Epithelial cell of esophagus (primary cell): ENCODE measurements at regions not wholly inside any gene's neighbourhood (a gene's known extent, or its start where the extent isn't known, plus 50 kb on each side); places are given as distances from the start of the nearest gene placed in this dataset.

ENCODE experiments used
- DNase-seq: peaks from one replicate; pipeline ENCODE4 v3.0.0; 2010; ENCODE audit warnings: low read depth
- H3K4me3 ChIP-seq: 2 replicates; pipeline ENCODE4 v1.5.1; 2011; ENCODE audit warnings: mild to moderate bottlenecking, low read length, control low read depth
- TF ChIP-seq, protein P1 (sequence below): IDR thresholded peaks from 2 replicates; pipeline ENCODE4 v1.5.1; 2011; ENCODE audit warnings: low read depth, mild to moderate bottlenecking, low read length, control low read depth, inconsistent platforms; ENCODE audit not compliant: insufficient read depth; ENCODE audit errors: missing control alignments

DNA sequence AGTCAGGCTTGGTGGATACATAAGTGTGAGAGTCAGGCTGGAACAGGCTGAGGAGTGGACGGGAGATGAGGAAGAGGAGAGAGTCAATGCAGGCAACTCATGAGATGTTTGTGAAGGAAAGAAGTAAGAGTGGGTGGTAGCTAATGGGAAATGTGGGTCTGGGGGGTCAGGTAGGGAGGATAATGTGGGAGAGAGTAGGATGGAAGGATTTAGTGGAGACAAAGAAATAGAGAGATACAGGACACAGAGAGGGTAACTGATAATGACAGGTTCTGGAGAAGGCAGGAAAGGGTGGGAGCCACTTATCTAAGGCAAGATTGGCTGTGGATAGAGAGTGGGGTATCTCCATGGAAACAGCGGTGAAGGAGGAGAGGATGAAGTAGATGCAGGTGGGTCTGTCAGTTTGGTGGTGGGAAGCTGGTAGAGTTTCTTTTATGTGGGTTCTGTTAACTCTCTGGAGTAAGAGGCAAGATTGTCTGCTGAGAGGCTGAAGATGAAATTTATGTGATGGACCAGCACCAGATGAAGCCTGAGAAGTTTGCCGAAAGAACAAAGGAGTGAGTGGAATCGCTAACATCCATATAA lies 190.6 kb upstream of the SPRED2 start:
- TF ChIP-seq, protein P1, sequence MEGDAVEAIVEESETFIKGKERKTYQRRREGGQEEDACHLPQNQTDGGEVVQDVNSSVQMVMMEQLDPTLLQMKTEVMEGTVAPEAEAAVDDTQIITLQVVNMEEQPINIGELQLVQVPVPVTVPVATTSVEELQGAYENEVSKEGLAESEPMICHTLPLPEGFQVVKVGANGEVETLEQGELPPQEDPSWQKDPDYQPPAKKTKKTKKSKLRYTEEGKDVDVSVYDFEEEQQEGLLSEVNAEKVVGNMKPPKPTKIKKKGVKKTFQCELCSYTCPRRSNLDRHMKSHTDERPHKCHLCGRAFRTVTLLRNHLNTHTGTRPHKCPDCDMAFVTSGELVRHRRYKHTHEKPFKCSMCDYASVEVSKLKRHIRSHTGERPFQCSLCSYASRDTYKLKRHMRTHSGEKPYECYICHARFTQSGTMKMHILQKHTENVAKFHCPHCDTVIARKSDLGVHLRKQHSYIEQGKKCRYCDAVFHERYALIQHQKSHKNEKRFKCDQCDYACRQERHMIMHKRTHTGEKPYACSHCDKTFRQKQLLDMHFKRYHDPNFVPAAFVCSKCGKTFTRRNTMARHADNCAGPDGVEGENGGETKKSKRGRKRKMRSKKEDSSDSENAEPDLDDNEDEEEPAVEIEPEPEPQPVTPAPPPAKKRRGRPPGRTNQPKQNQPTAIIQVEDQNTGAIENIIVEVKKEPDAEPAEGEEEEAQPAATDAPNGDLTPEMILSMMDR, result no peak
- DNase-seq, result no peak
- H3K4me3 ChIP-seq, result no peak overlapping the region

DNA sequence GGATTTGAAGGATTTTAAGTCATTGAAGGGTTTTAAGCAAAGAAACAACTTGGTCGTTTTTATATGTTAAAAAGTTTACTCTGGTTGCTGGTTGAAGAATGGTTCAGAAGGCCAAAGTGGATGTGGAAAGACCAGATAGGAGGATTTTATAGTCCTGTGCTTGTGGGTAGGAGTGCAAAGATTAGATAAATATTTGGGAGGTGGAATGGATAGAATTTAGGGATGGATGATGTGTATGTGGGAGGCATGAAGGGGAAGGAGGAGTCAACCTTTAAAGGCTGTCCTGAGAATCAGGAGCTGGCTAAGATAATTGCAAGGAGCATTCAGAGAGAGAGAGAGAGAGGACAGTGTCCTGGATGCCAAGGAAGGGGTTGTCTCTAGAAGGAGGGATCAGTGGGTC lies 190.1 kb upstream of the SPRED2 start:
- TF ChIP-seq, protein P1, result no peak
- no peak overlapping the region for H3K4me3 ChIP-seq
- DNase-seq, result no peak

DNA sequence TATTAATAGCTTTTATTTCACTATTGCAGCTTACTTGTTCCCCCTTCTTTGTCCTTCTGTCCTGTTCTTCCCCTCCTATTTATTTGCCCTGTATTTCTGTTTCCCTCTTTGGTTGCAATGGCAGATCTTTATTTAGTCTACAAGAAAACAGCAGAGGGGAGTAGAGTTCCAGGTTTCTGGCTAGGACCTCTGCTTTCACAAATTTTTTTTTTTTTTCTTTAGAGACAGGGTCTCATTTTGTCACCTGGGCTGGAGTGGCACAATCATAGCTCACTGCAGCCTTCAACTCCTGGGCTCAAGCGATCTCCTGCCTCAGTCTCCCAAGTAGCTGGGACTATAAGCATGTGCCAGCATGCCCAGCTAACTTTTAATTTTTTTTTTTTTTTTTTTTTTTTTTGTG lies 188.1 kb upstream of the SPRED2 start:
- TF ChIP-seq, protein P1, result no peak
- H3K4me3 ChIP-seq, result no peak overlapping the region
- no peak for DNase-seq

DNA sequence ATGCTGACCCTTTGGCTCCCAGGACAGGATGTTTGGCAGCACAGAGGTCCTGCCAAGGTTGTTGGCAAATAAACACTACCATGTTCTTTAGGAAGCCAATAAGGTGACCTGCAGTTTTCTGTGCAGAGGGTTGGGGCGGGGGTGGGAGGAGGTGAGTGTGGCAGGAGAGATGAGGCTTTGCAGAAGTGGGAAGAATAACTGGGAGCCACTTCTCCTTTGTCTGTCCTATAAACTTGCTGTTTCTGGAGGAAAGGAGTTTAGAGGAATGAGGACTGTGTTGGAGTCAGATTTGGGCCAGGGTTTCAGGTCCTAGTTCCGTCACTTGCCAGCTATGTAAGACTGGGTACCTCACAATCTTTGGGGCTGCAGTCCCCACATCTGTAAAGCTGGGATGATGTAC lies 187.6 kb upstream of the SPRED2 start:
- H3K4me3 ChIP-seq, result no peak overlapping the region
- TF ChIP-seq, protein P1, result no peak
- DNase-seq, result no peak

DNA sequence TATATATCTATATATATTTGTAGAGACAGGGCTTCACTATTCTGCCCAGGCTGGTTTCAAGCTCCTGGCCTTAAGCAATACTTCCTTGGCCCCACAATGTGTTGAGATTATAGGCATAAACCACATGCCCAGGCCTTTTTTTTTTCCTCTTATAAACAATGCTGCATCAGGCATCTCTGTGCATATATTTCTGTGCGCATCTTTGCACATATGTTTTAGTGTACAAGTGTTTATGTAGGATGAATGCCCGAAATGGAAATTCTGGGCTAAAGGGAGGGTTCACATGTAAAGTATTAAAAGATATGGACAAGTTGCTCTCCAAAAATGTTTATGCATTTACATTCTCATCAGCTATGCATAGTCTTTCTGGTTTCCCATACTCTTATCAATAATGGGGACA lies 183.2 kb upstream of the SPRED2 start:
- no peak overlapping the region for H3K4me3 ChIP-seq
- TF ChIP-seq, protein P1, result no peak
- no peak for DNase-seq

DNA sequence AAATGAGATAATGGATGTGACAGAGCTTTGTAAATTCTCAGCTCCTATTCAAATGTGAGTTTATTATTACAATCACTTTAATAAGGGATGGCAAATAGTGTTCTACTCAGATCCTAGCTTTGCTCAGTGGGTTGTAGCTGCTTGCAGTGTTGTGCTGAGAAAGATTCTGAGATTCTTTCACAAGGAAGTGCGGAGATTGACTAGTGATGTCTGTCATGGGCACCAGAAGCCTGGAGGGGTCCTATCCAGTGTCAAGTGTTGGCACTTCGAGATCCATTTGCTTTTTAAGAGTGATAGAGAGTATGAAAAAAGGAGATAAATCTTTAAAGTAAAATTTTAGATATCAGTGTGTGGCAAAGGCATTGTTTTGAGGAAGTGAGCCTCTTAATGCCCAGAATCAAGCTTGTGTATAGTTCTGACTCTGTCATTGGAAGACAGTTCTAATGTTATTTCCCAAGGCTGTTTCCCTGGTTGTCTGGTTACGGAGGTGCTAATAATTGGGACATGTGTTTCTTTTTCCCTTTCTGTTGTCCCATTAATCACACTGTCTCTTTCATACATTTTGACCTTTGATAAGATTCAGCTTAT lies 181.7 kb upstream of the SPRED2 start:
- DNase-seq, result no peak
- TF ChIP-seq, protein P1, result no peak

DNA sequence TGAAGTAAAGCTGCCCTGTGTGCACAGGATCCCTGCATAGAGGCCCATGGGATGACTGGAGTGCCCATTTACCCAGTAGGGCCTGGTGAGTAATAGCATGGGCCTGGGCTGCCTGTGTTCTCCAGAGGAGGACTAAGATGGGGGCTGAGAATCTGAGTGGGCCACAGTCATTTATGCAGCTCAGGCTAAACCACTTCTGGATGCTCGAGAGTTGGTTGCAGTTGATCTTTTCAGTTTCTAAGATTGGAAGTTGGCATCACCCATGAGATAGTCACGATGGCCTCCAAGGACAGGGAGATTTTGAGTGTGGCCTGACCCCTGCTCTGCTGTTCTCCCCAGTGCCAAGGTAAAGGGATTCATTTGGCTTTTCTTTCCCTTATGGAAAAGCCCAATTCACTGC lies 179.1 kb upstream of the SPRED2 start:
- no peak for DNase-seq
- no peak overlapping the region for H3K4me3 ChIP-seq
- TF ChIP-seq, protein P1, result no peak

More for the DNA sequence above, 181.7 kb upstream of the SPRED2 start:
- H3K4me3 ChIP-seq, result no peak overlapping the region
